Activated T-cell treated with anti-CD3 and anti-CD28 coated beads for 4 hours (primary cell): ENCODE measurements at regions not wholly inside any gene's neighbourhood (a gene's known extent, or its start where the extent isn't known, plus 50 kb on each side); places are given as distances from the start of the nearest gene placed in this dataset.
"Not testable (repeated sequence)": the region's sequence is repeated elsewhere in the genome, so short reads cannot be mapped to it uniquely, and the experiment has no call there.

Experiments
- DNase-seq: peaks from one replicate; pipeline ENCODE4 v3.0.0-alpha.2; 2020

DNA sequence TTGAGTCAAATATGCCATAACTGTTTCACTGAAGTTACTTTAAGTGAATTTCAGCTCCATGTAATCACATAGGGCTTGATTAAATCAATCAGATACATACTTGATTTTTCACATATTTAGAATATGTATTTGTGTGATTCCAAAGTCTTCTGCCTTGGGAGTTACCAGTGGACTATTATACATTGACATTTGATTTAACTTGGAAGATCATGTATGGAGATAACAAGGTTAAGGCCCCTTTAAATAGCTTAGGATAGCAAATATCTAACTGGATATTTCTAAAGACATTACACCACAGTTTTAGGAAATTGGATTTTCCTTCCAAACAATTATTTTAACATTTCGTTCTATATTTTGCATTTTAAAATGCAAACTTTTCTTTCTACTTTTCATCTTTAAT lies 405.0 kb downstream of the RAP2B start:
- no peak for DNase-seq

DNA sequence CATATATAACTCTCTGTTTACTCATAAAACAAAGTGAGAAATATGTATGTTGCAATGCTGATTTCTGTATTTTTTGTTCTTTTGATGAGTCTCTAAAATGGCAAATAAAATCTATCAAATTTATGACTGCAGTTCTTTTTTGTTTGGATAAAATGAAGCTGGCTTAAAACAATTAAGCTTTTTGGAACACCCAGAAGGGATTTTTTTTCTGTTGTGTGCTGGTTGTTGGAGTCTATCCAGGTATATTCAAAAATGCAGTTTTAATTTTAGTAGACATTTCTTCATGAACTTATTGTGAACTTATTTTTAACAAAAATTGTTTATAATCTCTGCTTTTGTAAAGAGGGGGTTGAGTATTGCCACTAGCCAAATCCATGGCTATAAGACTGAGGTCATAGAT lies 405.5 kb downstream of the RAP2B start:
- no peak for DNase-seq

DNA sequence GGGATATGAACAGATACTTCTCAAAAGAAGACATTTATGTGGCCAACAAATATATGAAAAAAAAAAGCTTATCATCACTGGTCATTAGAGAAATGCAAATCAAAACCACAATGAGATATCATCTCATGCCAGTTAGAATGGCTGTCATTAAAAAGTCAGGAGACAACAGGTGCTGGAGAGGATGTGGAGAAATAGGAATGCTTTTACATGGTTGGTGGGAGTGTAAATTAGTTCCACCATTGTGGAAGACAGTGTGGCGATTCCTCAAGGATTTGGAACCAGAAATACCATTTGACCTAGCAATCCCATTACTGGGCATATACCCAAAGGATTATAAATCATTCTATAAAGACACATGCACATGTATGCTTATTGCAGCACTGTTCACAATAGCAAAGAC lies 408.5 kb downstream of the RAP2B start:
- DNase-seq: not testable (repeated sequence)

DNA sequence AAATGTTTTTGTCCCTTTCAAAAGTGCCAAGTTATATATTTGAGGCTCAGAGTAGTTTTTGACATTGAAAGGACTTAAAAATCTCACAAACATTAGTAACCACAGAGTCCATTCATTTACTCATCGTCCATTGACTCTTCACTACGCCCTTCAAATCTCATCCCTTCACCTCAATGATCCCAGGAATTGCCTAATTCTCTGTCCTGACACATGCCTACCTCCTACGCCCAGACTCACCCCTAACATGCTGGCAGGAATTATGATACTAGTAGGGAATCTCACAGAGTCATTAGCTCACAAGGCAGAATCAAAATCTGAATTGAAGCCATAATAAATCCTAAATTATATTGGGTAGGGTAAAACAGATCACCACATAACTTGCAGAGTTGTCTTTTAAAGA lies 410.1 kb downstream of the RAP2B start:
- DNase-seq: no peak

DNA sequence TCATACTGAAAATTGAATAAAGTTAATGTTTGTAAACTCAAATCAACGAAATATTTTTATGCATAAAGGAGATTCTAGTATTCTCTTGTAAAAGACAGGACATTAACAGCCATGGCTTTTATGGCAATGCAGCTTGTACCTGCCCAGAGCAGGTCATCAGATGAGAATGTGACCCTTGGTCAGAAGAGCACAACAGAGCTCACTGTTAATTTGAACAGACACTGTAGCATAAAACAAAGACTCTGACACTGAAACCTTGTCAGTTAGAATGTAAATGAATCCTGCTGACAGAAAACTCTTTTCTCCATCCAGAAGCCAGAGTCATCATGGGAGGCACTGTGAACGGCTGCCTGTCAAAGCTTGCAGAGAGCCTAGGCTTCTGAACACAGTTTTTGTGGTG lies 410.6 kb downstream of the RAP2B start:
- no peak for DNase-seq

DNA sequence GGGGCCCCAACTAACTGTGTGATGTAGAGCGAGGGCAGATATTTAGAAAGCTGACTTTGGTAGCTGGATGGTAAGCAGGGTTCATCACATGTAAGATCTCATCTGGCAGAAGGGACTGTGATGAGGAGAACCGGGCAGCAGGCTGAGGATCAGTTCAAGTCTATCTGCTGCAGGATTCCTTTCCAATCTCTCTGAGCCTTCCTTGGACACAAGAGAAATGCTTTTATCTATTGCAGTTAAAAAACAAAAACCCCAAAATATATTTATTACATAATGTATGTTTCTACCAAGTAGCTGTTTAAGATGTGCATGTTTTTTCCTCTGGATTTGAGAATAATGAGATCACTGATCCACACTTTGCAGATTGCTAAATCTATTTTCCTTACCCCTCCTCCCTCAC lies 411.5 kb downstream of the RAP2B start:
- no peak for DNase-seq

DNA sequence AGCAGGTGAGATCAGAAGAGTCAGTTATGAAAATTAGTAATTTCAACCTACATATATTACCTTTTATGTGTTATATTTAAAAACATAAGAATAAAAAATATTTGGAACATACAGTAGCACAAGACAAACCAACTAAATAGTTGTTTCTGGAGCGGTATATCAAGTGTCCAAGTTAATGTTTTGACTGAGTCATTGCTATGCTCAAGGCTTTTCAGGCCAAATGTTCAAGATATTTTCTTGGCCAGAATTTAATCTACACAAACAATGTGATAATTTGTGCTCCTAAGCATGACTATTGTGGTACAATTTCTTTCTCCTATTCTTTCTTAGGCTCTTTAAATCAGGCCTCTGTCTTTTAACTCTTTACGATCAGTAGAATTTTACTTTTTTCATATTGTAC lies 412.4 kb downstream of the RAP2B start:
- no peak for DNase-seq

DNA sequence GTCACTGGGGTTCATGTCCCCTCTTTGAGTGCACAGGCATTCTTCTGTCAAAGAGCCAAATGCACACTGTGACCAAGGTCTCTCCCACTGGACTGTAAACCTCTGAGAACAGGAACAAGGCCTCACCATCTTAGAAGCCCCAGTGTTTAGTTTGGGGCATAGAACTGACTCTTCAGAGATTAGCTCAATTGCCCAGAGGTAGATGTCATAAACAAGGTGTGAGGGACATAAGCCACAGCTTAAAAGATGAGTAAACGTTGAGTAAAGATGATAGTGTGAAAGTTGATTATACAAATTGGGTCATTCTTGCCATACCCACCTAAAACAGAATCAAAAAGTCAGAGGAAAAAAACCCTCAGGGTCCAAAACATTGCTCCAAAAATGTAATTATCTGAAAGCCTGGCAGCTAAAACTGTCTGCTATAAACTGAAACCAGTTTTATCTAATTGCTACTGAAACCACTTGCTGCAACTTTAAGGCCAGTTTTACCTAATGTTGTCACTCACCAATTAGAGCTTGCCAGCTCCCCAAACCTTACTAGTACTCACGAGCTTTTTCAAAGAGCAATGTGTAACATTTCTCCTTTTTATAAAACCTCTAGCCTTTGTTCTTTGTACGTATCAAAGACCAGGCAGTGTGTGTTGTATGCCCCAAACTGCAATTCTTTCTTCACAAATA lies 415.2 kb downstream of the RAP2B start:
- DNase-seq: no peak

DNA sequence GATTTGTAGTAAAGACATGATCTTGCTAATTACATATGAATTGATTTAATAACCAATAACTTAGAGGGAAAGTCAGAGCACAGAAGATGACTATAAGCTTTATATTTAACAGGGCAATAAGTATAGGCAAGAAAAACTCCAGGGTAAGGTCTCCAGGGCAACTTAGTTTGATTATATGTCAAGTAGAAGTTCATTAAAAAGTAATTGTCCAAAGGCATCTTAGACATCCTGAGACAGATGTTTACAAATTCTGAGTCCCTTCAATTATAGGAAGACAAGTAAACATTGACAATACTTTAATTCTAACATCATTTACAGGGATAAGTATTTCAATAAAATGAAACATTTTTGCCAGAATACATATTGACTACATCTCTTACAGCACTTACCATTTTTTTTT lies 416.0 kb downstream of the RAP2B start:
- no peak for DNase-seq

DNA sequence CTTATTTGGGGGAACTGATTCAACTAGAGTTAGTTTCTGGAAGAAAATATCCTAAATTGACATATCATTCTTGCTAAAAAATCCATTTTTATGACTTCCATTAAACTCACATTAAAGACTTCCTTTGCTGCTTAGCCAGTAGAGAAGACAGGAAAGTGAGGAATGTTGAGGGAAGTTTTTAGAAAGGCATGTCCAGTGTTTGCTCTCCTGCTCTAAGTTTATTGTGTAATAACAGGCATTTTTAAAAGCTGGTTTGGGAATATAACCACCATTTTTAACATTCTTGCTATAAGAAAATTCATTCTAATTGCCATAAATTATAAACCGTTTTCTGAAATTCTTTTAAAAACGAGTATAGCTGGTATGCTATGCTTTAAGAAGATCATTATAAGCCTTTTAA lies 428.0 kb downstream of the RAP2B start:
- DNase-seq: no peak

DNA sequence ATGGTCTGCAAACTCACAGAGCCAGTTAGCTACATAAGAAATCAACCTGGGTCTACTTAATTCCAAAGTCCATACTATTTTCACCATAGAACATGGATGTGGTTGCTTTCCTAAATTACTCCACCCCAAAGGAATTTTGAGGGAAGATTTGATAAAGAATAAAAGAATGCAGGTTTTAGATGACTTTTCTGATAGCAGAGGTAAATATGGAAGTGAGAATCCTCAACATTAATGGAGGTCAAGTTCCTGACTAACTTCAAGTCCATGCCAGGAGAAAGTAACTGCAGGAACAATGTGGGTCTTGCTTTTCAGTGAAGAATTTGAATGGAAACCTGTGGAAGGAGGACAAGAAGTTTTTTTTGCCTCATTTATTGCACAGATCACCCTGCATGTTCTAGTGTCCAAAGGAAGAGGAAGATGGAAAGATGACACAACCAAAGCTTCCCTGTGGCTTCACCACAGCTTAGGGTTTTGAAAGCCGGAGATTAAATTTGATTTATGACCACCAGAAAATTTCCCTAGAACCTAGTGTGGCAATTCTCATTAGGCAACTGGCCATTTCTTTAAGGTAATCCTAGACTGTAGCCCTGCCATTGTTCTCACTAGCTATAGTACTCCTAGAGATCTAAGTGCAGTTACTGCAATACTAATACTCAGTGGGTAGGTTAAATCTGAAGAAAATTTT lies 429.7 kb downstream of the RAP2B start:
- DNase-seq: no peak

DNA sequence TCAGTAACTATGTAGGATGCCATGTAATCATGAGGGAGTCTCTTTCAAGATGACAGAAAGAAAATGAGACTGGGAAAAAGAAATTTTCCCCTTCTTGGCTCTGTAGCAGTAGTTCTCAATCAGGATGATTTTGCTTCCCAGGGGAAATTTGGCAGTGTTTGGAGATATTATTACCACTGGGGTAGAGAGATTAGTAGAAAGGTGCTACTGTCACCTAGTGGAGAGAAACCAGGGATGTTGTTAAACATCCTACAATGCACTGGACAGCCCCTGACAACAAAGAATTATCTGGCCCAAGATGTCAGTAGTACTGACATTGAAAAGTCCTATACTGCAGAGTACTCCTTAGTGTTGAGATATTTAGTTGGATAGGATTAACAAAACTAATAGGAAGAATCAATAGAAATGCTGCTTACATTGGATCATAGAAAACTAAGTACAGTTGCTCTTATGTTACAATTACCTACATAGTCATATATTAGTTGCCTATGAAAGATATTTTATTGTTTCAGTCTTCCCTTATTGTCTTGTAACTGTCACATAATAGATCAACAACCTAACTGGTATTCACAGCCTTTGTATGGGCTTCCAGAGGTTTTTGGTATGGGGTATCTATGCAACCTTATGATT lies 433.3 kb downstream of the RAP2B start:
- DNase-seq: no peak

DNA sequence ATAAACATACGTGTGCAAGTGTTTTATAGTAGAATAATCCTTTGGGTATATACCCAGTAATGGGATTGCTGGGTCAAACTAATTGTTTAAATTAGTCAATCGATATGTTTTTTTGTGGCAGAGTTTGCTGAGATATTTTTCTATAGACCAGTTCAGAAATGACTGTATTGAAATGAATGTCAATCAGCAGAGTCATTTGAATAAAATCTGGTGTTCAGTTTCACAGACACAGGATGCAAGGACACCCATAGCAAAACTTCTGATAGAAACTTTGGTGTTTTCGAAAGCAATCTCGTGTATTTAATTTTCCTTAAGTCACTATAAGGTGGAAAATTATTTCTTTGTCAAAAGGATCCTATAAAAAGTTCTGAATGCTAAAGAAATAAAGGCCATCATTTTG lies 434.4 kb downstream of the RAP2B start:
- no peak for DNase-seq

DNA sequence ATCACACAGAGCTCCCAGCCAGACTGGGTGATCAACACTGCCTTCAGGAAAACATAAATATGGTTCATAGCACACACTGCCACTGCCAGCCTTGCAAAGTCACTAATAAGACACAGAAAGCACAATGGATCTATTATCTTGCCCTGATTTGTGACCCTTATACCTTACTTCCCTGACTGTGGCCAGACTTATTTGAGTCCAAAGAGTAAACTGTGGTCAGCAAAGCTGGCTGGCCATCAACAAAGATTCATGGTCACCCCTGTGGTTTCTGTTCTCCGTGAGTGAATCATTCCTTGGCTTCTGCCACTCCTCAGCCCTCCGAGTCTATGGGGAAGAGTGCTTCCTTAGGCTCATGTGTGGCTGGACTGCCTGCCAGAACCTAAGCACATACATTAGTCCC lies 437.7 kb downstream of the RAP2B start:
- DNase-seq: no peak

DNA sequence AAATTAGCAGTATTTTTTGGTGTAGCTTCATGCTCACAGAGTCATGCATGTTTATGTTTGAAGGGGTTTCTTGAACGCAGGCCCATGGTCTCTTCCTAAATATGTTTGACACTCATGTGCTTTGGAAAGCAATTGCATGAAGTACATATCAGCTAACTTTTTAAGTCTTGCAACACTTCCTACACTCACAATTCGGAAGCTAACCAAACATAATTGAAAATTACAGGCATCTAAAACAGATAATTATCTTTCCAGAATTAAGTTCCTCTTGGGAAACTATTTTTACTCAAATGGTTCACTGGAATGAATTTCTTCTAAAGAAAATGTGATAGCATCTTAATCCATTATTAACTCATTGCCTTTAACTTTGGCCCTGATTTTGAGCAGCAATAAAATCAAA lies 438.9 kb downstream of the RAP2B start:
- DNase-seq: no peak

DNA sequence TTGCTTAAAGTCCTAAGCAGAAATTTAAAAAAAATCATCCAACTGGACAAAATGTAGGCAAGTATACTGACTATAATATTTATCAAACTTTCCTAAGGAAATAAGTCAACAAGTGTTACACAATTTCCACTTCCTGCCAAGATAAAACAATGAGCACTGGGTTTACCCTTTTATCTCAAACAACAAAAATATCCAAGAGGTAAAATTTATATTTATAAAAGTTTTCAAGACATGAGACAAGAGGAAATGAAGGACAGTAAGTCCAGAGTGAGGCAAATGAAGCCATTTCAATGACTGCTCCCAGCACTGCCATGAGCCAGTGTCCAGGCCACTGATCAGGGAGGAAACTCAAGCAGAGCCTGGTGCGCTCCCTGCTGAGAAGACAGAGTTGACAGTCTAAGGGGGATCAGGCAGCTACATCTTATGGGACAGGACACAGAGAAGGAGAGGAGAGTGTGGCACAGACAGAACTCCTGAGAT lies 439.4 kb downstream of the RAP2B start:
- DNase-seq: no peak

DNA sequence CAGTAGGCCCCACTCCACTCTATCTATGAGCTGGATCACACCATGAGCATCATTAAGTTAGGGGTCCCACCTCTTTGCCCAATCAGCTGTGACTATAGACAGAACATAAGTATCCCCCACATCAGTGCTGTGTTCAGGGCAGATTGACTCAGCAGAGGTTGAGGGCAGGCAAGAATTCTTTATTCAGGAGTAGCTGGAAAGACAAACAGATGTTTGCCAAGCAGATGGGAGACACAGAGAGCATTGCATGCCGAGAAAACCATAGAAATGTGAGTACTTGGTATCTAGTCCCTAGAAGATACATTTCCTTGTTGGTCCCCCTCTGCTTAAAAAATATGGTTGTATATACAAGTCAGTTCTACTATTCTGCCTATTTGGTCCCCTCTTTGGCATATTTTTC lies 440.8 kb downstream of the RAP2B start:
- DNase-seq: no peak

DNA sequence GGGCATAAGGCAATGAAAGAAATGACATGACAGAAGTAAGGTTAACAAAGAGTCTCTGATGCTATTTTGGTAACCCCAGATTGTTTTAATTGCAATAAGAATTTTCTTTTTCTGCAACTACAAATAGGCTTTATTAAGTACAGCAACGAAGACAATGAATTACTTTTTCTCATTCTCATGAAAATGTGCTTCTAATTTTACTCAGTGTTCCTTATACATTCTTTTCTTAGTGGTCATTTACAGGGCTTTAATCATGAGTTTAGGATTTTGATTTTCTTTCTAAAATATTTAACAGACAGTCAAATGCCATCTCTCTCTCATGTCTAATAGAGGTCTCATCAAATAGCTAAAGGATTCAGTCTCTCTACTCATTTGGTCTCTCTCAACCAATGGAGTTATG lies 452.1 kb downstream of the RAP2B start:
- no peak for DNase-seq

DNA sequence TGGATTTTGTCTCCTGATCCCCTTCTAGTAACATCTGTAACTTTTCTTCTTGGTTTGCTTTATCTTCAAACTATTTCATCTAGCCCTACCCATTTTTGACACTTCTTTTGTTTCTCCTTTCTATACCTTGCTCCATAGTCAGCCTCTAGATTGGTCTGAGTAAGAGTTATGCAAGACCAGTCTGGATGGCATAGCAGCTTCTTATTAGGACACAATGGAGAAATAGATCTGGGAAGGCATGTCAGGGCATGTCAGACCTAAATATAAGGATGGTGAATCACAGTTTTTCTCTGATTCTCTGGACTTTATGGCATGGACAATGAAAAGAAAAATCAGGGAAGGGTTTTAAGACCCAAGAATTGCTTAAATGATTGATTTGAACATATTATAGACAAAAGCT lies 452.5 kb downstream of the RAP2B start:
- no peak for DNase-seq

DNA sequence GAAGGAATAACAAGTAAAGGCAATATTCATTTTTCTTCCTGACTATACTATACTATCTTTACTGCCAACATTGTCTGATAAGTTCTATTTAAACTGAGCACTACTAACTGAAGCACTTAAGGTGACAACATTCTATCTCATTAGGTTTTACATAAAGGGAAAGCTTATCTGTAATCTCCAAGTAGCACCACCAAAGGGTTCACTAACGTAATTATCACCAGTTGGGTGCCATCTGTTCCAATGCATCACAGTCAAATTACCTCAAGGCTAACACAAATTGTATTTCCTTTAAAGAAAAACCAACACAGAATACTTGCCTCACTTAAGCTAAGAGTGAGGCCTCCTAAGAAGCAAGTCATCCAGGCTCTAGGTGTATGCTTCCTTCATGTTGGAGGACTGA lies 453.8 kb downstream of the RAP2B start:
- DNase-seq: no peak

DNA sequence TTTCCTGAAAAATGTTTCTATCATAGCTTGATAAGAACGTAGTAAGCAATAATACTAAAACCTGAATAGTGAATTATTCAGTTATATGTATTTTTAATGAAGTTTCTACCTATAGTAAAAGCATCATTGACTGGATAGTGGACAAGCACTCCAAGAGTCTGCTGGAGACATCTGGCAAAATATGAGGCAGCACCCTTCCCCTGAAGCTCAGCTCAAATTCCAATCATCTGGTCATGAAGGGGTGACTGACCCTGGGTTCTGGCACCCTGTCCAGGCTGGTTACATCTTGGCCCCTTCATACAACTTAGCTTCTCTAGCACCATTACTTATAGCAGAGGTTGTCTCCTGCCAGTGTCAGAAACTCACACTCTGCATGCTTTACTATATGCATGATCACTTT lies 455.4 kb downstream of the RAP2B start:
- DNase-seq: no peak

DNA sequence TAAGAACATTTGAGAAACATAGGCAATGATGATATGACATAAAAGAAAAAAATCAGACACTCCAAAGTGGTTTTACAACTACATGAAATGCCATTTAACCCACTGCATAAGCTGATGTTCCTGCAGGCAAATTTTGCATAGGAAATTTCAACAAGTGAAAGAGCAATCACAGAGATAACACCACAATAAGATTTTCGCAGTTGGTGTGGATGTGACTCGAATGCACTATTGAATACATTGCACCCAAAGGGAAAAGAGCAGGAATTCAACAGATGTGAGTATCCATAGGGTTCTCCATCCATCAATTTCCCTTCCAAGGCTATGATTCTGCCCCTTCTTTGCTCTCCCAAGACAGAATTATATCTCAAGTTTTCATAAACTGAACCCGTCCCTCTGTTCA lies 456.1 kb downstream of the RAP2B start:
- DNase-seq: no peak

DNA sequence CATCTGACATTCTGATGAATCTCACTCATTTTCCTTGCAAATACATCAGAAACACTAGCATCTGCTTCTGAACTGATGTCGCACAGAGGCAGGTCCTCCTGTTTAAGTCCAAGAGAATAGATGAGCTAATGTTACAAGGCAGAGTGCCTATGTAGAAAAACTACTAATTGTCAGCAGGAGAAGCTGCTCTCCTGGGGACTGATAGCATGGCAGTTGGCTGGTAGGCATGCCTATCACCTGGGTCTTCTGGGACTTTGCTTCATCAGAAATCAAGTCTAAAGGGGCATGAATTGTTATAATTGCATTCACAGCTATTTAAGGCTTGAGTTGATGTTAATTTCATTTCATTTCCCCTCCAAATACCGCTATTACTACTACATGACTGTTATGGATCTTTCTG lies 457.2 kb downstream of the RAP2B start:
- DNase-seq: no peak

DNA sequence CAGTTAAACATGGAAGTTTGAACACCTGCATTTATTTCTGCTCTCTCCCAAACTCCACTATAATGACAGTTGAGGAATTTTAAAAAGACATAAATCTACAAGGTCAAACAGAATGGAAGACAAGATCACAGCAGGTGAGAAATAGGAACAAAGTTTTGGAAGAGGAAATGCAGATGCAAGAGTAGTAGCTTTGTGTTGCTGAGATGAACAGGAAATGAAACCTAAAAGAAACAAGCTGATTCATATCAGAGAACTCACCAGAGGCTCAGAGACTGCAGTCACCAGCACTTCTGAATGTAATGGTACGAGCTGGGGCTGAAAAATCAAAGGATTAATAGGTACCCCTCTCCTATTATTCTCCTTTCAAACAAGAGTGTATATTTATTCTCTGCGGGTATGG lies 459.9 kb downstream of the RAP2B start:
- DNase-seq: no peak

DNA sequence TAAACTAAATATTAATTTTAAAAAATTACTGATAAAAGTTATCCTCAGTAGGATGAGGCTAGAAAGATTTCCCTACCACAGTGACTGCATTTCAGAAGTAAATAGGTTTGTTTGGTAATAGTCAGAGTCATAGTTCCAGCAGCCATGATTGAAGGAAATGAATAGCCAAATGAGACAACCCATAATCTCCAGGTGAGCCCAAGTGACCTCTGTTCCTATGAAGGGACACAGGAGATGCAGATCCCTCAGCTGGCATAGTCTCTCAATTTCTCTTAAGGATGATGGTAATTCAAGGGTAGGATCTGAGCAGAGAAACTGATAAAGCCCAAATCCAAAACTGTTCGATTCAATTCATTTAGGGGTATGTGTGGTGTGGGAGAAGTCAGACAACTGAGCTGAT lies 461.8 kb downstream of the RAP2B start:
- no peak for DNase-seq
